ENCODE measurements at regions not wholly inside any gene's neighbourhood (a gene's known extent, or its start where the extent isn't known, plus 50 kb on each side); places are given as distances from the start of the nearest gene placed in this dataset.

DNA sequence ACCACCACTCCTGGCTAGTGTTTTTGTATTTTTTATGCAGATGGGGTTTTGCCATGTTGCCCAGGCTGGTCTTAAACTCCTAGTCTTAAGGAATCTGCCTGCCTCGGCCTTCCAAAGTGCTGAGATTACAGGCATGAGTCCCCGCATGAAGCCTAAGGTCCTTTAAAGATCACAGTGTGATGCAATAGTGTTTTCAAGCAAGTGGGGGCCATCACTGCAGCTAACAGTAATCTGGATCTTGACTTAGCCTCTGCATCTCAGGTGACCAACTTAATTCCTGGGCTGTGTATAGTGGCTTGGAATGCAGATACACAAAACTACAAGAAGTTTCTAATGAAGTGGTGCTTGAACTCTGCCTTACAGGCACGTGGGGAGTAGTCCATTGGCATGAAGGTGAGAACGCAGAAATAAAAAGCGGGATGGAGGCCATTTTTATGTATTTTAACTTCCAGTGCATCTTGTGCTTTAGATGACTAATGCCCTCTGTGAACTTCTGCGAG is 334.4 kb upstream of the SPRED2 start:
- H3K27me3 Mint-ChIP-seq (ENCODE audit: unreplicated experiment) = no peaks in the 10 kb centered on the region
- no peak for DNase-seq
- H3K4me3 Mint-ChIP-seq (ENCODE audit: unreplicated experiment) = no peak overlapping the region

GRCh38 chr2:65765376-65765775 is 333.0 kb upstream of the SPRED2 start:
- Mint-ChIP-seq H3K4me1 (ENCODE audit: low read depth, unreplicated experiment) (no peaks in the 10 kb centered on the region), H3K9me3 (ENCODE audit: unreplicated experiment) (no peaks in the 10 kb centered on the region), H3K27ac (ENCODE audit: unreplicated experiment) (no peak overlapping the region), H3K4me3 (ENCODE audit: unreplicated experiment) (no peak overlapping the region), H3K36me3 (ENCODE audit: unreplicated experiment) (no peaks in the 10 kb centered on the region), H3K27me3 (ENCODE audit: unreplicated experiment) (no peaks in the 10 kb centered on the region)
- DNase-seq = no peak
- TF ChIP-seq CTCF (IDR thresholded peaks at IDR 0.05; ENCODE audit: partially characterized antibody, unreplicated experiment) = no peak

More for the DNA sequence above, 334.4 kb upstream of the SPRED2 start:
- no peak overlapping the region for H3K27ac Mint-ChIP-seq (ENCODE audit: unreplicated experiment)
- TF ChIP-seq CTCF (IDR thresholded peaks at IDR 0.05; ENCODE audit: partially characterized antibody, unreplicated experiment) = no peak
- H3K4me1 Mint-ChIP-seq (ENCODE audit: low read depth, unreplicated experiment) = no peaks in the 10 kb centered on the region
- H3K9me3 Mint-ChIP-seq (ENCODE audit: unreplicated experiment) = no peaks in the 10 kb centered on the region
- no peaks in the 10 kb centered on the region for H3K36me3 Mint-ChIP-seq (ENCODE audit: unreplicated experiment)

DNA sequence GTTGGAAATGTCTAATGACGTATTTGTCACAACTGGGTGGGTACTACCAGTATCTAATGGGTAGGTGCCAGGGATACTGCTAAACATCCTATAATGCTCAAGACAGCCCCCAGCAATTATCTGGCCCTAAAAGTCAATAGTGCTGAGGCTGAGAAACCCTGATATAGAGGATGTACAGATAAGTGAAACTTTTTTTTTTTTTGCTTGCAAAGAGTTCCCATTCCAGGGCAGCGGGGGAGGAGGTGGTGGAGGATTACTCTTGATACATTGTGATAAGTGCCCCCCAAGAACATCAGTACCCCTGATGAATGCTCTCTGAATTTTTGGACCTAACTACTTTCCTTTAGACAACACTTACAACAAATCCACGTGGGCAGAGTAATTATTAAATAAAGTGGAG is 329.7 kb upstream of the SPRED2 start:
- no peak overlapping the region for H3K27ac Mint-ChIP-seq (ENCODE audit: unreplicated experiment)
- DNase-seq = no peak
- no peaks in the 10 kb centered on the region for H3K9me3 Mint-ChIP-seq (ENCODE audit: unreplicated experiment)
- H3K4me3 Mint-ChIP-seq (ENCODE audit: unreplicated experiment) = no peak overlapping the region
- TF ChIP-seq CTCF (IDR thresholded peaks at IDR 0.05; ENCODE audit: partially characterized antibody, unreplicated experiment) = no peak
- no peaks in the 10 kb centered on the region for H3K36me3 Mint-ChIP-seq (ENCODE audit: unreplicated experiment)
- no peaks in the 10 kb centered on the region for H3K4me1 Mint-ChIP-seq (ENCODE audit: low read depth, unreplicated experiment)
- no peaks in the 10 kb centered on the region for H3K27me3 Mint-ChIP-seq (ENCODE audit: unreplicated experiment)

DNA sequence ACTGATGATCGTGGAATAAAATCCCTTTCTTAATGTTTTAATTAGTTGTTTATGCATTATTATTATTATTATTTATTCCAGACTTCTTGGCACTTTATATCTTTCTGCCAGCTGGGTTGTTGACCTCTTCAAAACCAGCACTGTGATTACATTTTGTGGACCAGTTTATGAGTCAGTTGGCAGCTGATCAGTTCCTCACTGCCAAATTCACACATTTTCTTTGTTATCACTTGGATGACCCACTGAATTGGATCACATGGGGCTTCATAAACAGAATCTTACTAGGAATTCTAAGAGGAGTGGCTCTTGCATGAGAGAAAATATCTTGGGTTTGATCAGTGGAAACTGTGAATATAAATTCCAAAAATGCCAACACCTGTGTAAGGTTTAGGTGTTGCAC is 321.8 kb upstream of the SPRED2 start:
- no peaks in the 10 kb centered on the region for H3K9me3 Mint-ChIP-seq (ENCODE audit: unreplicated experiment)
- TF ChIP-seq CTCF (IDR thresholded peaks at IDR 0.05; ENCODE audit: partially characterized antibody, unreplicated experiment) = no peak
- no peaks in the 10 kb centered on the region for H3K4me1 Mint-ChIP-seq (ENCODE audit: low read depth, unreplicated experiment)
- no peaks in the 10 kb centered on the region for H3K27me3 Mint-ChIP-seq (ENCODE audit: unreplicated experiment)
- no peaks in the 10 kb centered on the region for H3K36me3 Mint-ChIP-seq (ENCODE audit: unreplicated experiment)
- H3K27ac Mint-ChIP-seq (ENCODE audit: unreplicated experiment) = no peak overlapping the region
- no peak for DNase-seq
- H3K4me3 Mint-ChIP-seq (ENCODE audit: unreplicated experiment) = no peak overlapping the region

- no peaks in the 10 kb centered on the region for H3K36me3 Mint-ChIP-seq (ENCODE audit: unreplicated experiment)
- no peak for TF ChIP-seq CTCF (IDR thresholded peaks at IDR 0.05; ENCODE audit: partially characterized antibody, unreplicated experiment)
- no peaks in the 10 kb centered on the region for H3K4me1 Mint-ChIP-seq (ENCODE audit: low read depth, unreplicated experiment)
- no peak overlapping the region for H3K27ac Mint-ChIP-seq (ENCODE audit: unreplicated experiment)
- no peaks in the 10 kb centered on the region for H3K27me3 Mint-ChIP-seq (ENCODE audit: unreplicated experiment)
- H3K4me3 Mint-ChIP-seq (ENCODE audit: unreplicated experiment) = no peak overlapping the region
- no peaks in the 10 kb centered on the region for H3K9me3 Mint-ChIP-seq (ENCODE audit: unreplicated experiment)
- no peak for DNase-seq
These were observed 319.0 kb upstream of the SPRED2 start for GRCh38 chr2:65751408-65751807.

All from glutamatergic neuron (in vitro differentiated cells).